Nephron (organoid): ENCODE measurements at regions not wholly inside any gene's neighbourhood (a gene's known extent, or its start where the extent isn't known, plus 50 kb on each side); places are given as distances from the start of the nearest gene placed in this dataset.

Experiments used
- H3K27ac Mint-ChIP-seq, 3 experiments: 2 replicates each; pipeline ENCODE4 v1.8.0; 2020; ENCODE audit warnings: mixed read lengths in 3 of 3, mild to moderate bottlenecking in 2 of 3, moderate library complexity in 1 of 3
- H3K27me3 Mint-ChIP-seq: 2 replicates; pipeline ENCODE4 v1.8.0; 2021; ENCODE audit warnings: low read depth, mild to moderate bottlenecking, moderate library complexity, mixed read lengths
- H3K36me3 Mint-ChIP-seq: 2 replicates; pipeline ENCODE4 v1.8.0; 2020; ENCODE audit warnings: low read depth, mixed read lengths
- H3K4me1 Mint-ChIP-seq: 2 replicates; pipeline ENCODE4 v1.8.0; 2020; ENCODE audit warnings: mixed read lengths
- H3K4me3 Mint-ChIP-seq, 3 experiments: 2 replicates each; pipeline ENCODE4 v1.8.0; 2020; ENCODE audit warnings: mild to moderate bottlenecking in 3 of 3, mixed read lengths in 3 of 3, moderate library complexity in 2 of 3
- H3K9me3 Mint-ChIP-seq: 2 replicates; pipeline ENCODE4 v1.8.0; 2020; ENCODE audit warnings: mixed read lengths
- CTCF ChIP-seq, 3 experiments: fragments of 200-600 bp; sonication (generic); IDR thresholded peaks; one replicate each; pipeline ENCODE4 v1.5.0; 2021; ENCODE audit warnings: antibody characterized with exemption in 3 of 3; ENCODE audit not compliant: unreplicated experiment in 3 of 3

- Mint-ChIP-seq H3K27me3 (no peaks in the 10 kb centered on the region), H3K36me3 (no peaks in the 10 kb centered on the region), H3K4me3 (peak overlapping the region in 2 of 3 experiments; percentile 5 to 69), H3K4me1 (peaks cover 80% of the 10 kb centered on the region), H3K27ac (peak overlapping the region; percentile 88 to 97 (median 93)), H3K9me3 (no peaks in the 10 kb centered on the region)
- no peak for TF ChIP-seq CTCF (IDR thresholded peaks at IDR 0.05; ENCODE audit: unreplicated experiment in 3 of 3)
These were observed 128.0 kb upstream of the PRICKLE2 start for GRCh38 chr3:64353226-64353625.

- TF ChIP-seq CTCF (IDR thresholded peaks at IDR 0.05; ENCODE audit: unreplicated experiment in 3 of 3): no peak
- Mint-ChIP-seq H3K4me1 (peaks cover 82% of the 10 kb centered on the region), H3K27ac (peak overlapping the region; percentile 88 to 97 (median 93))
These were observed 127.3 kb upstream of the PRICKLE2 start for GRCh38 chr3:64352639-64352992.

GRCh38 chr3:64351713-64352638 is 126.7 kb upstream of the PRICKLE2 start:
- Mint-ChIP-seq H3K36me3 (no peaks in the 10 kb centered on the region), H3K9me3 (no peaks in the 10 kb centered on the region), H3K4me1 (peaks cover 85% of the 10 kb centered on the region), H3K27ac (peak overlapping the region; percentile 88 to 97 (median 93)), H3K27me3 (no peaks in the 10 kb centered on the region), H3K4me3 (peak overlapping the region in 1 of 3 experiments; percentile 68)
- TF ChIP-seq CTCF (IDR thresholded peaks at IDR 0.05; ENCODE audit: unreplicated experiment in 3 of 3): no peak

More at GRCh38 chr3:64352639-64352992, 127.3 kb upstream of the PRICKLE2 start:
- Mint-ChIP-seq H3K27me3 (no peaks in the 10 kb centered on the region), H3K9me3 (no peaks in the 10 kb centered on the region), H3K36me3 (no peaks in the 10 kb centered on the region), H3K4me3 (peak overlapping the region in 2 of 3 experiments; percentile 5 to 69)

- TF ChIP-seq CTCF (IDR thresholded peaks at IDR 0.05; ENCODE audit: unreplicated experiment in 3 of 3): no peak
- Mint-ChIP-seq H3K36me3 (no peaks in the 10 kb centered on the region), H3K27ac (peak overlapping the region; percentile 62 to 97 (median 91)), H3K9me3 (no peaks in the 10 kb centered on the region), H3K27me3 (no peaks in the 10 kb centered on the region), H3K4me1 (peaks cover 93% of the 10 kb centered on the region), H3K4me3 (peak overlapping the region in 1 of 3 experiments; percentile 8)
These were observed 124.3 kb upstream of the PRICKLE2 start for GRCh38 chr3:64349551-64349950.

- H3K4me3 Mint-ChIP-seq: peak overlapping the region in 2 of 3 experiments; percentile 11 to 40
- H3K4me1 Mint-ChIP-seq: peaks cover 98% of the 10 kb centered on the region
- peak overlapping the region; percentile 95 to 98 (median 97) for H3K27ac Mint-ChIP-seq
- no peaks in the 10 kb centered on the region for H3K36me3 Mint-ChIP-seq
- H3K9me3 Mint-ChIP-seq: no peaks in the 10 kb centered on the region
- no peak for TF ChIP-seq CTCF (IDR thresholded peaks at IDR 0.05; ENCODE audit: unreplicated experiment in 3 of 3)
- no peaks in the 10 kb centered on the region for H3K27me3 Mint-ChIP-seq
These were observed 120.1 kb upstream of the PRICKLE2 start for GRCh38 chr3:64345371-64345770.
